HG03103 (cell line): ENCODE measurements at regions not wholly inside any gene's neighbourhood (a gene's known extent, or its start where the extent isn't known, plus 50 kb on each side); places are given as distances from the start of the nearest gene placed in this dataset.
"Not testable (repeated sequence)": the region's sequence is repeated elsewhere in the genome, so short reads cannot be mapped to it uniquely, and the experiment has no call there.

Experiments
- ATAC-seq: cut with Tn5 transposase; IDR thresholded peaks from one replicate; pipeline ENCODE4 v1.9.1; 2021; ENCODE audit warnings: low read depth; ENCODE audit not compliant: unreplicated experiment

DNA sequence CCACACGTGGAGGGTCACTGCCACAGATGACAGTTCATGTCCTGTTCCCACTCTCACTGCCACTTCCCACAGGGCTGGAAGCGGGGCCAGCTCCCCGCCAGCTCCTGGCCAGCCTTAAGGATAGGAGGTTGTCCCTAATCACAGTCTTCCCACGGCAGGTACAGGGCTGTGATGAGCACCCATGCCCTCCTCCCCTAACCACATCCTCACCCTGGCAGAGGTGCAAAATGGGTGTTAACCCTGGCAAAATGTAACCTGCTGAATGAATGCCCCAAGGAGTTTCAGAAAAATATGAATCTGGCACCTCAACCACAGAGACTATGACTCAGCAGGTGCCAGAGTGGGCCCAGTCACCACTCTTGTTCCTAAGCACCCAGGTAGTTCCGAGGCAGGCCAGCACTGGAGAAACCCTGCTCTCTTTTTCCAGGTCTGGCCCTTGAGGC is 185.1 kb upstream of the TPM1 start:
- ATAC-seq: no peak

DNA sequence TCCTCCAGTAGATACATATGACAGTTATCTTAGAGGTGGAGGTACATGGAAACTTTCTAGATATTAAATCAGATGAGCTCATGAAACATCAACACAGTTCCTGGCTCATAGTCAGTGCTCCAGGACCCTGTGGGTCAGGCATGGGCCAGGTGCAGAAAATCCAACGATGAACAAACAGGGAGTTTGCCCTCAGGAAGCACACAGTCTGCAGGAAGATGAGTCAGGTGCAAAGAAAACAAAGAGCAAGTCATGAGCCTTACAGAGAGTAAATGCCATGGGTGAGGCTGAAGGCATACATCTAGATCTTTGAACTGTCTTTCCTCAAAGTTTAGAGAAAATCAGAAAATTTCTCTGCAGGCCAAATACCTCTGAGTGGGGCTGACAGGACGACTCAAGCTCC is 184.2 kb upstream of the TPM1 start:
- ATAC-seq: no peak

DNA sequence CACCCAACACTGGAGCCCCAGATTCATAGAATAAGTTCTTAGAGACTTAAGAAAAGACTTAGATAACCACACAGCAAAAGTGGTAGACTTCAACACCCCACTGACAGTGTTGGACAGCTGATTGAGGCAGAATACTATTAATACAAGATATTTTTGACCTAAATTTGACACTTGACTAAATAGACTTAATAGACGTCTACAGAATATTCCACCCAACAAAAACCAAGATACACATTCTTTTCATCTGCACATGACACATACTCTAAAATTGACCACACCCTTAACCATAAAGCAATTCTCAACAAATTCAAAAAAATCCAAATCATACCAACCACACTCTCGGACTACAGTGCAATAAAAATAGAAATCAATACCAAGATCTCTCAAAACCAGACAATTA is 179.8 kb upstream of the TPM1 start:
- no peak for ATAC-seq

DNA sequence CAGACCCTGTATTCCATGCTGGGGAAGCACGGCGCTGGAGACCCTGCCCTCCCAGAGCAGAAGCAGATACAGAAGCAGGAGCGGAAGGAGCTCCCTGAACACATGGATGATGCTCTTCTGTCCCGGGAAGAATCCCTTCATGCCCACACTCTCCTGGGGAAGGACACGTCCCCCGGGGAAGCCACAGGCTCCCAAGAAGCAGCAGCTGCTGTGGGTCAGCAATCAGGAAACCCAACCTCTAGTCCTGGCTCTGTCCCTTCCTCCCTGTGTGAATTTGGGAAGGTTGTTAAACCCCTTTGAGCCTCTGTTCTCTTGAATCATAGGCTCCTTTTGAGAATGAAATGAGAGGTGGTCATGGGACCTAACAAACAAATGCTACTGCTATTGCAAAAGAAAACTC is 176.2 kb upstream of the TPM1 start:
- ATAC-seq: no peak

DNA sequence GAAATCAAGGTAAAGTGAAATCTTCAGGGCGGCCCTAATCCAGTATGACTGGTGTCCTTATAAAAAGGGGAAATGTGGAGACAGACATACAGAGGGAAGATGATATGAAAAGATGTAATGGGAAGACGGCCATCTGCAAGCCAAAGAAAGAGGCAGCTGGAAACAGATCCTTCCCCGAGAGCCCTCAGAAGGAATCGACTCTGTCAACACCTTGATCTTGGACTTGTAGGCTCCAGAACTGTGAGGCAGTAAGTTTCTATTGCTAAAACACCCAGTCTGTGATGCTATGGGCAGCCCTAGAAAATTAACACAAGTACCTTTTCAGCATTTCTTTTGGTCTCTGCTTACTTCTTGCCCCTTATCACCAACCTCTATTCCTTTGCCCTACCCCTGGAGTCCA is 174.7 kb upstream of the TPM1 start:
- ATAC-seq: no peak

DNA sequence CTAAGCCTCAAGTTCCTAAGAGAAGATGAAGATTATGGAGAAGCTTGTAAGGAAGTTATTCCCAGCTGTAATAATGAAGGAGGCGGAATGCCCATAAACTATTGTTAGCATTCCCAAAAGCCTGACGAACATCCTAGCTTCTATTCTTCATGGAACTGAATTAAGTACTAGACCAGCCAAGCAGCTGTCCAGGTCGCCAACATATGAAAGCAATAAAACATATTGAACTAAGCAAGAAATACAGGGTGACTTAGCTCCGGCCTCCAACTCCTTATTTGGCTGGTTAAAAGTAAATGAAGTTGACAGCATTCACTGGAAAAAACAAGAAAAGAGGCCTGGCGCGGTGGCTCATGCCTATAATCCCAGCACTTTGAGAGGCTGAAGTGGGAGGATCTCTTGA is 174.0 kb upstream of the TPM1 start:
- ATAC-seq: no peak

DNA sequence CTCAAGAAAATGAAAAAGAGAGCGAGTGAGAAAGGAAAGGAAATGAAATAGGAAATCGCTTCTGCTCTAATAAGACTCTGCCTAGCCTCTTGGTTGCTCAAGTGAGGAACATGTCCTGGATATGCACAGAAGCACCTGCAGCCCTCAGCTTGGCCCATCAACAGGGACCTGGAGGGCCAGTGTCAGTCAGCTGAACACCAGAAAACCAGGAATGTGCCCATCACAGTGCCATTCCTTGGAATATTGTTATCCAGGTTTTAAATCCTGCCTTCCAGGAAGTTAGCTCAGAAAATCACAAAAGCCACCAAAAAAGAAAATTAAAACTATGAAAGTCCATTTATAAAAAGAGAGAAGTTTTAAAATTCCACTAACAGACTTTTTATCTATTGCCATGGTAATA is 173.4 kb upstream of the TPM1 start:
- ATAC-seq: no peak

DNA sequence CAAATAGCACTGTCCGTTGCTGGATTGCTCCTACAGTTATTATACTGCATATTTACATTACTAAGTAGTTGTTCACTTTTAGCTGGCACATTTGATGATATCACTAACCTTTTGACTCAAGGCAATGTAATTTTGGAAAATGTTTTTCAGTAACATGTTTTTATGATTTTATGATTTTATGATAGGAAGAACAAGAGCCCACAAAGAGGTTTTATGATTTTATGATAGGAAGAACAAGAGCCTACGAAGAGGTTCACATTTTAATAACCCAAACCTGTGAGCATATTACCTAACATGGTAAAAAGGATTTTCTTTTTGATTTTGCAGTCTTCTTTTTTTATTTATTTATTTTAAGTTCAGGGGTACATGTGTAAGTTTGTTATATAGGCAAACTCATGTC is 172.3 kb upstream of the TPM1 start:
- ATAC-seq: no peak

DNA sequence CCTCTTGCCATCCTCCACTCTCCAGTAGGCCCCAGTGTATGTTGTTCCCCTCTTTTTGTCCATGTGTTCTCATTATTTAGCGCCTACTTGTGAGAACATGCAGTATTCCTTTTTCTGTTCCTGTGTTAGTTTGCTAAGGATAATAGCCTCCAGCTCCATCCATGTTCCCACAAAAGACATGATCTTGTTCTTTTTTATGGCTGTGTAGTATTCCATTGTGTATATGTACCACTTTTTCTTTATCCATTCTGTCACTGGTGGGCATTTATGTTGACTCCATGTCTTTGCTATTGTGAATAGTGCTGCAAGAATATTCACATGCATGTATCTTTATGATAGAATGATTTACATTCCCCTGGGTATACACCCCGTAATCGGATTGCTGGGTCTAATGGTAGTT is 171.8 kb upstream of the TPM1 start:
- not testable (repeated sequence) for ATAC-seq

DNA sequence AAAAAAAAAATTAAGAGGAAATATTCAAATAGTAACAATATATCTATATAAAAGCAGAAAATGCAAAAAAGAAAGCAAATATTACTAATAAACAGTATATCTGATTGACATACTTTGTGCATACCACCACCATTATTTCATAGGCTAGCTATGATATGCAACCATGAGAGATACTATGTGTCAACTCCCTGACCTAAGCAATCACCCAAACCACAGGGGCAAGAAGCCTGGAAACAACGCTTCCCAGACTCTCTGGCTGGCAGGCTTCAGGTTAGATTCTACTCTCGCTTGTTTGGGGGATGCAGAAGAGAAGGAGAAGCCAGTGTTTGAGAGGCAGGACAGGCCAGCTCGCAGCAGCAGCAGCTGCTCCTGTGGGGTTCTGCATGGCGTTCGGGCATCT is 169.3 kb upstream of the TPM1 start:
- no peak for ATAC-seq

DNA sequence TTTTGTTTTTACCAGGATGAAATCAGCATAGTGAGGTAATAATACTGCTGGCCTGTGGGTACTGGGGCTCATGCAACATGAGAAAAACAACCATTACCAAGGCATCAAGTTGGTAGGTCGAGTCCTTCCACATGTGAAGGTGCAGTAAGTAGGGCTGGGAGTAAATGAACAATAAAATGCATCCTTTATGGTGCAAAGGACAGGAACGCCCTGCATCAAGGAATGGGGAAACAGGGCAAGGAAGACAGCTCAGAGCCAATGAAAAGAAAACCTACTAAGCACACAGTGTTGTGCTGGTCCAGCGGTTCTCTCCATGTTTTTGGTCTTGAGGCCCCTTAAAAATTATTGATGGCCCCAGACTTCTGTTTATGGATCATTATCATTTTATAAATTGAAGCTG is 168.5 kb upstream of the TPM1 start:
- no peak for ATAC-seq

DNA sequence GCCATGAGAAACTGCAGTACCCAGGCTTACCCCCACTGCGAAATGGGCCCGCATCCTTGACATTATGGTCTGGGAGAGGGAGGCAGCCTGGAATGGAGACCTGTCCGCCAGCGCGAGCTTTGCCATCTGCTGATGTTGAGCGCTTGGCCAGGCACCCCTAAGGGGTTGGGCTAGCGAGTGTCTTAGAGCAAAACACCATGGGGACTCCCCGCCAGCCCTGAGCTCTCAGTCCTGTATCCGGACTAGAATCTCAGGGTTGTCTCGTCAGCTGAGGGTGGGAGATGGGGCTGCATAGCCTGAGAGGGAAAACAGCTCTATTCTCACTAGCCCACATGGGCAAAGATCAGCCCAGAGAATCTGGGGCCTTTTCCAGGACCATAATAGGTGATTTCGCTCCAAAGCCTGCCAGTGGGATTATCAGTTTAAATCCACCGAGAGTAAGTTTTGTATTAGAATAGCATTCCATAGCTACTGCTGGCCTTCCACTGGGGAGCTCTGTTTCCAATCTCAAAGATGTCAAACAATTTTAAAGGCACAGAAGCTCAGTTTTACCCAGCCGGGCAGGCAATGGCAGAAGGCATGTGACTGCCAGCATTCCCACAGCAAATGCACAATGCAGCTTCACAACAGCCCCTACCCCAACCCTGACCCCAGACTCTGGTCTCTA is 167.5 kb upstream of the TPM1 start:
- ATAC-seq: no peak

DNA sequence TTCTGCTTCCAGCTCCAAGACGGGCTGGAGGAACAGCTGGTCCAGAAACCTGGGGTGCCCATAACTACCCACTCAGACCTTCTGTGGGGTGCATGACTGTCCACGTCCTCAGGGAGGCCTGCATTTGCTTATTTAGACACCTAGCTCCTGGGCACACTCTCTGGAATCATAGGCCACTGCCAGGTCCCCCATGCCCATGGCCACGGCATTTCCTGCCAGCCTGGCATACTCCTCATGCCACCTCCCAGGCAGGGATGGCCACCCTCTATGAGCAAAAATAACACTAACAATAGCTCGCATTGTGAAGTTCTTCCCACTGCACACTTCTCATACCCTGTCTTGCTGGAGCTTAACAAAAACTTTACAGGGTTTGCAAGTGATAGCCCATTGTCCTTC is 166.9 kb upstream of the TPM1 start:
- no peak for ATAC-seq

DNA sequence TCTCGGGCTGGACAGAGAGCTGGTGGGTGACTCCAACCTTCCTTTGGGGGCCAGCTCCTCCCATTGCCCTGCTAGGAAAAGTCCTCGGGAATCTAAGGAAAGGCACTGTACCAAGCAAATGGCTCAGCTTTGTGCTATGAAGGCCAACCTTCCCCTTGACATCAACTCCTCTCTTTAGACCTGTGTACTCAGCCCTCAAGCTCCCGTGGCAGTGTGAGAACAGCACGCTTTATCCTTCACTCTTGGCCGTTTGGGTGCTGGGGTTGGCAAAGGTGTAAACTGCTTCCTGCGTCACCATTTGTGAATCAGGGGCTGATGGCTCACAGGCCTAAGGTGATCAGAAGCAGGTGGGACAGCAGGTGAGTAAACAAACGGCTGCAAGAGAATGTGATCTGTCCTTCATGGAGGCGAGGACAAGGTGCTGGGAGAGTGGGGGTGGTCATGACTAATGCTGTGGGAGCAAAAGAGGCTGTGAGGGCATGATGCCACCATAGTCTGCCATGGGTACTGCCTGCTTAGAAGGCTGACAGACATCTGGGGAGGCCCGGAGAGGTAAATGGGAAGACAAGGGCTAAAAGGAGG is 165.2 kb upstream of the TPM1 start:
- ATAC-seq: no peak

DNA sequence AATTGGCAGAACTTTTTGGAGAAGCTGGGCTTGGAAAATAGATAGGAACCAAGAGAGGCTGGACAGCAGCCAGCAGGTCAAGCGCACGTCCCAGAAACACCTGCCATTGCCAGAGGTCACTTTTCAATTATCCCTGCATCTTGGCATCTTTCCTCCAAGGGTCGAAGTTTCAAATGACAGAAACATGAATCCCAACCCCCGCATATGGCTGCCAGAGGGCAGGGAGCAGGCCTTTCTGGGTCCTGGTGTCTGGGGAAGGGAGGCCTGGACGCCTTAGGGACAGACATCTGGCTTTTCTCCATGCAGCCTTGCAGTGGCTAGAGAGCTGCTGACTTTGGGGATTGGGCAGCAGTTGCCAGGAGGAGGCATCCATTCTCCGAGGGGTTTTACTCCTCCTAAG is 164.5 kb upstream of the TPM1 start:
- ATAC-seq: no peak

DNA sequence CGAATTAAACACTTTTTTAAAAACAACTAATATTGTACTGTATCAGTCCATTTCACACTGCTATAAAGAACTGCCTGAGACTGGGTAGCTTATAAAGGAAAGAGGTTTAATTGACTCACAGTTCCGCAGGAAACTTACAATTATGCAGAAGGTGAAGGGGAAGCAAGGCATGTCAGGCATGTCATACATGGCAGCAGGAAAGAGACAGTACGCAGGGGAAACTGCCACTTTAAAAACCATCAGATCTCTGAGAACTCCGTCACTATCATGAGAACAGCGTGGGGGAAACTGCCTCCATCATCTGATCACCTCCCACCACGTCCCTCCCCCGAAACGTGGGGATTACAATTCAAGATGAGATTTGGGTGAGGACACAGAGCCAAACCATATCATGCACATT is 162.8 kb upstream of the TPM1 start:
- ATAC-seq: no peak

DNA sequence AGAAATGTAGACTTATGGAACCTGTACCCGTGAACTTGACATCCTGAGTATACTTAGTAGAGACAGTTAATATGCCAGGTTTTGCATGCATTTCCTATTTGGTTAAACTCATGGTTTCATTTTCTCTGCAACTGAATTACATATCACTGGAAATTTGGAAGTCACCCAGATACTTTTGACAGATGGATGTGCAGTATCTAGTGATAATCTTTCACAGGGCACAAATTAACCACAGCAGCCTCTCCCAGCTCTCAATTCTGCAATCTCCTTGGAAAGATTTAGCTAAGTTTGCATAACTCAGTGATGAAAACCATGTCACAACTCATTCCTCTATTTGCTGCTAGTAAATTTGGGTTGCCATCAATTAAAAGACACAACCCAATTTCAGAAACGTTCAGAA is 162.3 kb upstream of the TPM1 start:
- ATAC-seq: no peak

DNA sequence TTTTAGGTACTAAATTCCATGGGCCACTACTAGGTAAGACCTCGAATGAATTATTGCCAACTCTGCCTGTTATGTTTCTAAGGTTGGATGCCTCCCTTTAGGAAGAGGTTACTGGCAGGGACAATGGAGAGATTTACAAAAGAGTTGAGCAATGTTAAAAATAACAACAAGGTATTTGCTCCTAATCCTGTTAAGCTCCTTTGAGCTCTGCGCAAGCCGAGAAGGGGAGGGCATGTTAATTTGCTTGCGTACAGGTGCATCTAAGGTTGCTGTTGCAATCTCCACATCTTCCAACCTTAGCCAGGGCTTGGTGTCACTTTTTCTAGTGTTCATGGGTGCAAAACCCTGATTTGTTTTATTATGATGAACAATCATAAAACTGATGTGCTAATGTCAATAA is 161.5 kb upstream of the TPM1 start:
- no peak for ATAC-seq

DNA sequence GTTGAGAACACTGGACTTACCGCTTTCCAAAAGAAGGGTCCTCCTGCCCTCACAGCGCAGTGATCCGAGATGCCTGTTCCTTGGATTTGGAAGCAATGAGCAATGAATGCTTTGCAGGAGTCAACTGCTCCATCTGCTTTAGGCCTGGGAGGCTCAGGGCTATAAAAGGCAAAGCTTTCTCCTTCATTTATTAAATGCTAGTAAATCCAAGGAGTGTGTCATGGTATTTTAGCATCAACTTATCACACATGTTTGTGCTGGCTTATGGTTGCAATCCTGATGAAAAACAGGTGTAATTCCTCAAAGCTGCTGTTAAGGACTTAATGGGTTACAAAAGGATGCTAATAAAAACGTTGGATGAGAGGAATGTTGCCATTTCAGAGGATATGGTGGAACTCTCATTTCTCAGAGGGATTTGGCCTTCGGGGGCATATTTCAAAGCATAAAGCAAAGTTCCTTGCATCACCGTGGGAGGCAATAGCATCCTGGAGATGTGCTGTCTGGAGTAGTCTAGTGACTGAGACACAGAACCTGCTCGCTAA is 158.5 kb upstream of the TPM1 start:
- ATAC-seq: no peak

DNA sequence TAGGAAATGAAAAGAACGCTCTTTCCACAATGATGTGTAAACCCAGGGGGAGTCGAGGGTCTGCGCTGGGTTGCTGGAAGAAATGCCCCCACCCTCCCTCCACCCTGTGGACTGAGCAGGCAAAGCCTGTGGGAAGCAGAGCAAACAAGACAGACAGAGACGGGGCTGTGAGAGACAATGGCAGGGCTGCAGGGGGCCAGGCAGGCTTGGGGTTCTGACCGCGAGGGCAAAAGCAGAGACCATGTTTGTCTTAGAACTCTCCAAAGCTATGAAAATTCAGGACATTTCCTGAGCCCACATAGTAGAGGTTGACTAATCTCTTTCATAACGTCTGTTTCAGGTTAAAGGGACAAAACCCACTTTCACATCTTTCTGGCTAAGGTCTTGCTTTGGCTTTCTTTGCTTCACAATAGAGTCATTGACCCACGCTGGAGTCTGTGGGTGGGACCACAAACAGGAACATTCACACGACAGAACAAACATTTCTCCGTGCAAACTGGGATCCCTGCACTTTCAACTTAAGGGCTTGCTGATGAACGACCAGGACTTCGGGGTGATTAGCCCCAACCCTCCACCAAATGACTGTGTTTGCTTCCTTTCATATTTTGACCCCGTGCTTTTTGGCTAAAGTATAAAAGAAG is 156.0 kb upstream of the TPM1 start:
- no peak for ATAC-seq

DNA sequence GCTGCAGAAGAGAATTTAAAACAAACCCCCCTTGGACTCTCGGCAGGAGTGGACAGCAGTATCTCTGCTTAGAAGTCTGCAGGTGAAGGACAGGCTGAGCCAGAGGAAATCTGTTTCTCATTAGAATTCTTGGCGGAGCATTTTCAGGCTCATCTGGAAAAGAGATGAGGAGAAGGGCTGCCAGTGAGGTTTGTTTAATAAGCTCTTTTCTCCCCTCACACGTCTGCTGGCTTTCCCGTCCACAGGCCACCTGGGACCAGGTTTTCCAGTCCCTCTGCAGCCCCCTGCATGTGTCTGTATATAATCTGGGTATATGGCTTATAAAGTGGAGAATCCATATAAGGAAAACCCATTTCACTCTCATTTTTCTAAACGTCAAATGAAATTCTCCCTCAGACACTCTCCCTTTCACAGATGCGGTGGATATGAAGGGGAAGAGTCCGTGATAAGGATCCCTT is 155.4 kb upstream of the TPM1 start:
- ATAC-seq: no peak

DNA sequence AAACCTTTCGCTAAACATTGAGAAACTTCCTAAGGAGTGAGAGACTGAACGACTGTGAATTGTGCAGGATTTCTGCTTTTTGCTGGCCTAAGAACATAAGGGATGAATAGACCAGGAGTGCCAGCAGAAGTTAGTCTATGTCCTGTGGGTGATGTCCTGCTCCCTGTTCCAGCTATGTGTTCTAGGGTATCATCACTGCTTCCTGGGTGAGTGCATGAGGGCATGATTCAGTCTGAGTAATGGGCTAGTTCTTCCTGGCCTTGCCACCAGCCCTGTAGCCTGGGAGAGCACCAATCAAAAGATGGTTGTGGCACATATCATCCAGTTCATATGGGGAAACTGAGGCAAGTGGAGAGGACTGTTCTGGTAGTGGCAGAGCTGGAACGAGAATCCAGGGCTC is 153.9 kb upstream of the TPM1 start:
- ATAC-seq: no peak
